GM23338 (cell line): ENCODE measurements at regions not wholly inside any gene's neighbourhood (a gene's known extent, or its start where the extent isn't known, plus 50 kb on each side); places are given as distances from the start of the nearest gene placed in this dataset.

Experiments
- CREB1 ChIP-seq: fragments of 250-450 bp; sonication (Bioruptor Pico); IDR thresholded peaks from 2 replicates; pipeline ENCODE4 v1.5.0; 2020; ENCODE audit warnings: low read depth, mild to moderate bottlenecking, moderate library complexity
- EZH2 ChIP-seq: fragments of 200-600 bp; sonication (generic); IDR thresholded peaks from one replicate; pipeline ENCODE4 v1.8.0; 2017; ENCODE audit warnings: antibody characterized with exemption, mild to moderate bottlenecking, low read depth; ENCODE audit not compliant: unreplicated experiment
- EZH2phosphoT487 ChIP-seq: fragments of 200-600 bp; sonication (generic); IDR thresholded peaks from one replicate; pipeline ENCODE4 v1.8.1; 2018; ENCODE audit warnings: antibody characterized with exemption; ENCODE audit not compliant: unreplicated experiment
- JUNB ChIP-seq: IDR thresholded peaks from one replicate; pipeline ENCODE4 v1.6.1; 2016; ENCODE audit warnings: antibody characterized with exemption; ENCODE audit not compliant: unreplicated experiment
- POLR2AphosphoS5 ChIP-seq: IDR thresholded peaks from 2 replicates; pipeline ENCODE4 v1.6.1; 2016; ENCODE audit warnings: antibody characterized with exemption, low read depth
- STAT1 ChIP-seq: IDR thresholded peaks from one replicate; pipeline ENCODE4 v1.6.1; 2016; ENCODE audit warnings: antibody characterized with exemption; ENCODE audit not compliant: unreplicated experiment
- ZNF331 ChIP-seq: fragments of 250-450 bp; sonication (Bioruptor Pico); IDR thresholded peaks from 2 replicates; pipeline ENCODE4 v1.5.0; 2020; ENCODE audit warnings: low read depth, mild to moderate bottlenecking, moderate library complexity
- TF ChIP-seq, protein P1 (sequence below), 2 experiments: fragments of 200-600 bp in 1 of 2; sonication (generic) in 1 of 2; conservative IDR thresholded peaks; 2 replicates each; pipeline versions ENCODE4 v1.5.1 to v1.6.1; 2016 to 2017; ENCODE audit warnings: antibody characterized with exemption in 2 of 2, low read depth in 2 of 2, mild to moderate bottlenecking in 2 of 2, moderate library complexity in 1 of 2
- TF ChIP-seq, protein P2 (sequence below): fragments of 250-450 bp; sonication (Bioruptor Pico); IDR thresholded peaks from 2 replicates; pipeline ENCODE4 v1.5.0; 2020; ENCODE audit warnings: mild to moderate bottlenecking, moderate library complexity

DNA sequence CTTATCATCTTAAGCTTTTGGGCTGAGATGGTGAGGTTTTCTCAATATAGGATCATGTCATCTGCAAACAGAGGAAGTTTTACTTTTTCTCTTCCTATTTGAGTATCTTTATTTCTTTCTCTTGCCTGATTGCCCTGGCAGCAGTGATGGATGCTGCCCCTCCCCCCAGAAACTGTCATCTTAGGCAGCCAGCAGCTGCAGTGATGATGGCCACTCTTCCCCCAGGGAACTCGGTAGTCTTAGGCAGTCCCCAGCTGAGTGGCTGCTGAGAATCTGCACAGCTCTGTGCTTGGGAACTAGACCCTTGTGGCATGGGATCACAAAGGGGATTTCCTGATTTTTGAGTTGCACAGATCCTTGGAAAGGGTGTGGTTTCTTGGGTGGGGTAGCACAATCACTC, 791.1 kb upstream of the ALCAM start:
- no peak for TF ChIP-seq EZH2
- TF ChIP-seq, protein P1, sequence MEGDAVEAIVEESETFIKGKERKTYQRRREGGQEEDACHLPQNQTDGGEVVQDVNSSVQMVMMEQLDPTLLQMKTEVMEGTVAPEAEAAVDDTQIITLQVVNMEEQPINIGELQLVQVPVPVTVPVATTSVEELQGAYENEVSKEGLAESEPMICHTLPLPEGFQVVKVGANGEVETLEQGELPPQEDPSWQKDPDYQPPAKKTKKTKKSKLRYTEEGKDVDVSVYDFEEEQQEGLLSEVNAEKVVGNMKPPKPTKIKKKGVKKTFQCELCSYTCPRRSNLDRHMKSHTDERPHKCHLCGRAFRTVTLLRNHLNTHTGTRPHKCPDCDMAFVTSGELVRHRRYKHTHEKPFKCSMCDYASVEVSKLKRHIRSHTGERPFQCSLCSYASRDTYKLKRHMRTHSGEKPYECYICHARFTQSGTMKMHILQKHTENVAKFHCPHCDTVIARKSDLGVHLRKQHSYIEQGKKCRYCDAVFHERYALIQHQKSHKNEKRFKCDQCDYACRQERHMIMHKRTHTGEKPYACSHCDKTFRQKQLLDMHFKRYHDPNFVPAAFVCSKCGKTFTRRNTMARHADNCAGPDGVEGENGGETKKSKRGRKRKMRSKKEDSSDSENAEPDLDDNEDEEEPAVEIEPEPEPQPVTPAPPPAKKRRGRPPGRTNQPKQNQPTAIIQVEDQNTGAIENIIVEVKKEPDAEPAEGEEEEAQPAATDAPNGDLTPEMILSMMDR (conservative IDR thresholded peaks at IDR 0.05; ENCODE audit: low read depth in 2 of 2): no peak
- TF ChIP-seq POLR2AphosphoS5: no peak
- TF ChIP-seq EZH2phosphoT487: no peak
- no peak for TF ChIP-seq CREB1 (CRISPR knock-in tag)
- no peak for TF ChIP-seq JUNB
- no peak for TF ChIP-seq STAT1
- TF ChIP-seq ZNF331 (CRISPR knock-in tag): no peak
- TF ChIP-seq, protein P2, sequence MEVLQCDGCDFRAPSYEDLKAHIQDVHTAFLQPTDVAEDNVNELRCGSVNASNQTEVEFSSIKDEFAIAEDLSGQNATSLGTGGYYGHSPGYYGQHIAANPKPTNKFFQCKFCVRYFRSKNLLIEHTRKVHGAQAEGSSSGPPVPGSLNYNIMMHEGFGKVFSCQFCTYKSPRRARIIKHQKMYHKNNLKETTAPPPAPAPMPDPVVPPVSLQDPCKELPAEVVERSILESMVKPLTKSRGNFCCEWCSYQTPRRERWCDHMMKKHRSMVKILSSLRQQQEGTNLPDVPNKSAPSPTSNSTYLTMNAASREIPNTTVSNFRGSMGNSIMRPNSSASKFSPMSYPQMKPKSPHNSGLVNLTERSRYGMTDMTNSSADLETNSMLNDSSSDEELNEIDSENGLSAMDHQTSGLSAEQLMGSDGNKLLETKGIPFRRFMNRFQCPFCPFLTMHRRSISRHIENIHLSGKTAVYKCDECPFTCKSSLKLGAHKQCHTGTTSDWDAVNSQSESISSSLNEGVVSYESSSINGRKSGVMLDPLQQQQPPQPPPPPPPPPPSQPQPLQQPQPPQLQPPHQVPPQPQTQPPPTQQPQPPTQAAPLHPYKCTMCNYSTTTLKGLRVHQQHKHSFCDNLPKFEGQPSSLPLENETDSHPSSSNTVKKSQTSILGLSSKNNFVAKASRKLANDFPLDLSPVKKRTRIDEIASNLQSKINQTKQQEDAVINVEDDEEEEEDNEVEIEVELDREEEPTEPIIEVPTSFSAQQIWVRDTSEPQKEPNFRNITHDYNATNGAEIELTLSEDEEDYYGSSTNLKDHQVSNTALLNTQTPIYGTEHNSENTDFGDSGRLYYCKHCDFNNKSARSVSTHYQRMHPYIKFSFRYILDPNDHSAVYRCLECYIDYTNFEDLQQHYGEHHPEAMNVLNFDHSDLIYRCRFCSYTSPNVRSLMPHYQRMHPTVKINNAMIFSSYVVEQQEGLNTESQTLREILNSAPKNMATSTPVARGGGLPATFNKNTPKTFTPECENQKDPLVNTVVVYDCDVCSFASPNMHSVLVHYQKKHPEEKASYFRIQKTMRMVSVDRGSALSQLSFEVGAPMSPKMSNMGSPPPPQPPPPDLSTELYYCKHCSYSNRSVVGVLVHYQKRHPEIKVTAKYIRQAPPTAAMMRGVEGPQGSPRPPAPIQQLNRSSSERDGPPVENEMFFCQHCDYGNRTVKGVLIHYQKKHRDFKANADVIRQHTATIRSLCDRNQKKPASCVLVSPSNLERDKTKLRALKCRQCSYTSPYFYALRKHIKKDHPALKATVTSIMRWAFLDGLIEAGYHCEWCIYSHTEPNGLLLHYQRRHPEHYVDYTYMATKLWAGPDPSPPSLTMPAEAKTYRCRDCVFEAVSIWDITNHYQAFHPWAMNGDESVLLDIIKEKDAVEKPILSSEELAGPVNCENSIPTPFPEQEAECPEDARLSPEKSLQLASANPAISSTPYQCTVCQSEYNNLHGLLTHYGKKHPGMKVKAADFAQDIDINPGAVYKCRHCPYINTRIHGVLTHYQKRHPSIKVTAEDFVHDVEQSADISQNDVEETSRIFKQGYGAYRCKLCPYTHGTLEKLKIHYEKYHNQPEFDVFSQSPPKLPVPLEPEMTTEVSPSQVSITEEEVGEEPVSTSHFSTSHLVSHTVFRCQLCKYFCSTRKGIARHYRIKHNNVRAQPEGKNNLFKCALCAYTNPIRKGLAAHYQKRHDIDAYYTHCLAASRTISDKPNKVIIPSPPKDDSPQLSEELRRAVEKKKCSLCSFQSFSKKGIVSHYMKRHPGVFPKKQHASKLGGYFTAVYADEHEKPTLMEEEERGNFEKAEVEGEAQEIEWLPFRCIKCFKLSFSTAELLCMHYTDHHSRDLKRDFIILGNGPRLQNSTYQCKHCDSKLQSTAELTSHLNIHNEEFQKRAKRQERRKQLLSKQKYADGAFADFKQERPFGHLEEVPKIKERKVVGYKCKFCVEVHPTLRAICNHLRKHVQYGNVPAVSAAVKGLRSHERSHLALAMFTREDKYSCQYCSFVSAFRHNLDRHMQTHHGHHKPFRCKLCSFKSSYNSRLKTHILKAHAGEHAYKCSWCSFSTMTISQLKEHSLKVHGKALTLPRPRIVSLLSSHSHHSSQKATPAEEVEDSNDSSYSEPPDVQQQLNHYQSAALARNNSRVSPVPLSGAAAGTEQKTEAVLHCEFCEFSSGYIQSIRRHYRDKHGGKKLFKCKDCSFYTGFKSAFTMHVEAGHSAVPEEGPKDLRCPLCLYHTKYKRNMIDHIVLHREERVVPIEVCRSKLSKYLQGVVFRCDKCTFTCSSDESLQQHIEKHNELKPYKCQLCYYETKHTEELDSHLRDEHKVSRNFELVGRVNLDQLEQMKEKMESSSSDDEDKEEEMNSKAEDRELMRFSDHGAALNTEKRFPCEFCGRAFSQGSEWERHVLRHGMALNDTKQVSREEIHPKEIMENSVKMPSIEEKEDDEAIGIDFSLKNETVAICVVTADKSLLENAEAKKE (CRISPR knock-in tag): no peak
